Astrocyte of the hippocampus (primary cell): ENCODE measurements at regions not wholly inside any gene's neighbourhood (a gene's known extent, or its start where the extent isn't known, plus 50 kb on each side); places are given as distances from the start of the nearest gene placed in this dataset.
"Not testable (repeated sequence)": the region's sequence is repeated elsewhere in the genome, so short reads cannot be mapped to it uniquely, and the experiment has no call there.

Experiments used
- DNase-seq: peaks from one replicate; pipeline ENCODE4 v3.0.0; 2011; ENCODE audit warnings: low read depth, low spot score

DNA sequence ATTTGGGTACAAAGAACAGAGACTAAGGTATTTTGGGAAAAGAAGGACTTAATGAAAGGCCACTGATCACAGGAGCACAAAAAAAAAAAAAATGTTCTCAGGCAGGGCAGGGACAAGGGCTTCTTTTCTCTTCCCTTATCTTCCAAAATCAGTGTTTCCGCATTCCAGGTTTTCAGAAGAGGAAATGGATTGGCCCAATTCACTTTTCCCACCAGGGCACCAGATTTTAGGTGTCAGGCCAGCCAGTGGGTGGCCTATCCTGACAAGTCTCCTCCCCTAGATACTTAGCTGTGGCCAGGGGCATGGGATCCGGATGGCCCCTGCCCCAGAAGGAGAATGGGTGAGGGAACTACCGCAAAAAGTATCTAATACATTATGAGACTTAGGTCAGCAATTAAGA lies 88.9 kb upstream of the WAC start:
- DNase-seq = no peak

DNA sequence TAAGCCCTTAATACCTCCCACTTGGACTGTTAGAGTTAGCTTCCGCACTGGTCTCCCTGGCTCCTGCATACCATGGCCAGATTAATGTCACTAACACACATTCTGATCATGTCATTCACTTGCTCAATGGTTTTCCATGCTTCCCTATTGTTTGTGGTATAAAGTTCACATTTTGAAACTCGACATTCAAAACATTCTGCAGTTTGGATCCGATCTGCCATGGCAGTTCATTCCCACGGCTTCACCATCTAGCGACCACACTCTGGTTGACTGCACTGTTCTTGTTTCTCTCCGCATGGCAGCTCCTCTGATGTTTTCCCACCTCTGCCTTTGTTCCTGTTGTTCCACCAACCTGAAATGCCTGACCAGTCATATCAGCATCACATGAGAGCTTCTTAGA lies 87.4 kb upstream of the WAC start:
- DNase-seq = no peak

DNA sequence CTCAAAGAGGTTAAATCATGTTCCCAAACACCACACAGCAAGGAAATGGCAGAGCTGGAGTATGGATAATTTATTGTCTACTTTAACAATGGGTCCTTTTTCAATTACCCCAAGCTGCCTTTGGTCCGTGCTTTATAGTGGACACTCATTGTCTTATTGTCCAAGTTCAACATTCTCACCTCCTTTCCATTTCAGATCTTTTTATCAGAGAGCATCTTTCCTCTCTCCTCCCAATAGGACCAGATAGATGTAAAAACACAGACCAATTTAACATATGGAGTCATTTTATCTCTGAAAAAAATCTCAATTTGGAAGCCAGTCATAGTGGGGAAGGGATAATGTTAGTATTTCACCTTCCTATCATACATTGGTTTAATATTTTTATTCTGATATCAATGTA lies 83.5 kb upstream of the WAC start:
- no peak for DNase-seq

DNA sequence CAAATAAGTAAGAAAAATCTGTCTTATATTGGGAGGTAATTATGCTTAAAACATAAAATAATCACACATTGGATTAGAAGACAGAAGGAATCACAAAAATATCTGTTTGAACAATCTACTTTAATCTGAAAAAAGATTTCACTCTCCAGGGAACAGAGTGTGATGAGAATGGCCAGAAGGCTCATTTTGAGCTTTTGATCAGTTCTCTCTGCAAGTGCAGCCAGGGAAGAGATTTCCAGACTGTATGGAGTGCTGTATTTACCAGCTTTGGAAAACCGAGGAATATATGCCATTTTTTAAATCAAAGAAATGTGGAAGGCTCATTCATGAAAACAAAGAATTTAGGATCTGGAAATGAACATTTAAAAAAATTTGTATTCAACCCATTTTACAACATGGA lies 83.0 kb upstream of the WAC start:
- DNase-seq = no peak

DNA sequence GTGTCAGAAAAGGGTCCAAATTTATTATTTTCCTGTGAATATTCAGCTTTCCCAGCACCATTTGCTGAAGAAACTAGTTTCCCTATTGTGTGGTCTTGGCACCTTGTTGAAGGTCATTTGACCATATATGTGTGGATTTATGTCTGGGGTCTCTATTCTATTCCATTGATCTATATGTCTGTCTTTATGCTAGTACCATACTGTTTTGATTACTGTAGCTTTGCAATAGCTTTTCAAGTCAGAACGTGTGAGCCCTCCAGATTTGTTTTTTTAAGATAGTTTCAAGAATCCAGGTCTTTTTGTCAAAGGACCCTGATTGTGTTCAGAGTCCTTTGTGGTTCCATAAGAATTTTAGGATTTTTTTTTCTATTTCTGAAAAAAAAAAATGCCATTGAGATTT lies 79.0 kb upstream of the WAC start:
- DNase-seq = no peak

DNA sequence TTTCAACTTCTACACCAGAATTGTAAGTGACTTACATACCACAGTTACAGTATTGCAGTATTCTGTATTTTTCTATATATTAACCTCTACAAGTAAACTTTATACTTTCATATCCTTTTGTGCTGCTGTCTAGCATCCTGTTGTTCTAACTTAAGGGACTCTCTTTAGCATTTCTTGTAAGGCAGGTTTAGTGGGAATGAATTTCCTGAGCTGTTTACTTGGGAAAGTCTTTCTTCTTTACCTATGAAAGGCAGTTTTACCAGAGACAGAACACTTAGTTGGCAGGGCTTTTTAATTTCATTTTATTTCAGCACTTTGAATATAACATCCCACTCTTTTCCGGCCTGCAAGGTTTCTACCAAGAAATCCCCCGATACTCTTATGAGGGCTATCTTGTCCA lies 75.8 kb upstream of the WAC start:
- DNase-seq = no peak

DNA sequence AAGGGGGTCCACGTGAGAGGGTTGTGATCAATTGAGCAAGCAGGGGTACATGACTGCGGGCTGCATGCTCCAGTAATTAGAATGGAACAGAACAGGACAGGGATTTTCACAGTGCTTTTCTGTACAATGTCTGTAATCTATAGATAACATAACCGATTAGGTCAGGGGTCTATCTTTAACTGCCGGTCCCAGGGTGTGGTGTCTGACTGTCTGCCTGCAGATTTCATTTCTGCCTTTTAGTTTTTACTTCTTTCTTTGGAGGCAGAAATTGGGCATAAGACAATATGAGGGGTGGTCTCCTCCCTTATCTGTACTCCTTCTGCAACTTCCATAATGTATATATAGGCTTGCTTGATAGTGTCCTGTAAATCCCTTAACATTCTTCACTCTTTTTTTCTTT lies 75.0 kb upstream of the WAC start:
- not testable (repeated sequence) for DNase-seq

DNA sequence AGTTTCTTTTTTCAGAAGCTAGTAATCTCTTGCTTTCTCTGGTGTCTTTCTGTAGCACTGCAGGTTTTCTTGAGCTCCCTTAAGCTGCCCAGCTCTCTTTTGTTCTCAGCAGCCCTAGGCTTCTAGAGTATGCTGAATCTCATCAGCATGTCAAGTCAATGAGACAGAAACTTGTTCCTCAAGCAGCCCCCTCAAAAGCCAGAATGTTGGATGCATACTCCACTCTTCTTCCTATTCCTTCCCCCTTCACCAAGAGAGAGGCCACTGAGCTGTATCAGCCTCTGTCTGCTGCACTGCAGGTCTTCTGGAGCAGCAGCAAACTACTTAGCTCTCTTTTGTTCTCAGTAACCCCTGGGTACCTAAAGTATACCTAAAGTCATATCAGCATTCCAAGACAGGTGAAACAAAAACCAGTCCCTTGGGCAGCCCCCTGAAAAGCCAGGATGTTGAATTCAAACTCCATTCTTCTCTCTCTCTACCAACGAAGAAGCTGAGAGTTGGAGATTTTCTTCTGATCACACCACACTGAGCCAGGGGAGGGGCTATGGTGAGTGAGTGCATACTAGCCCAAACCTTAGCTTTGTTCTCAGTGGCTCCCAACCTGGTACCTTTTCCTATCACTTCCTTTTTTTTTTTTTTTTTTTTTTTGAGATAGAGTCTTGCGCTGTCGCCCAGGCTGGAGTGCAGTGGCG lies 73.3 kb upstream of the WAC start:
- DNase-seq = no peak

DNA sequence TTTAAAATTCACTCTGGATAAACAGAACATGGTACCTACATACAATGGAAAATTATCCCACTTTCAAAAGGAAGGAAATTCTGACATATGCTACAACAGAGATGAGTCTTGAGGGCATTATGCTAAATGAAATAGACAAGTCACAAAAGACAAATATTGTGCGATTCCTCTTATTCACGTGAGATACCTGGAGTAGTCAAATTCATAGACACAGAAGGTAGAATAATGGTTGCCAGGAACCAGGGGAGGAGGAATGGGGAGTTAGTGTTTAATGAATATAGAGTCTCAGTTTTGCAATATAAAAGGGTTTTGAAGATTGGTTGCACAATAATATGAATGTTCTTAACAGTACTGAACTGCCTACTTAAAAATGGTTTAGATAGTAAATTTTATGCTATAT lies 69.8 kb upstream of the WAC start:
- no peak for DNase-seq

DNA sequence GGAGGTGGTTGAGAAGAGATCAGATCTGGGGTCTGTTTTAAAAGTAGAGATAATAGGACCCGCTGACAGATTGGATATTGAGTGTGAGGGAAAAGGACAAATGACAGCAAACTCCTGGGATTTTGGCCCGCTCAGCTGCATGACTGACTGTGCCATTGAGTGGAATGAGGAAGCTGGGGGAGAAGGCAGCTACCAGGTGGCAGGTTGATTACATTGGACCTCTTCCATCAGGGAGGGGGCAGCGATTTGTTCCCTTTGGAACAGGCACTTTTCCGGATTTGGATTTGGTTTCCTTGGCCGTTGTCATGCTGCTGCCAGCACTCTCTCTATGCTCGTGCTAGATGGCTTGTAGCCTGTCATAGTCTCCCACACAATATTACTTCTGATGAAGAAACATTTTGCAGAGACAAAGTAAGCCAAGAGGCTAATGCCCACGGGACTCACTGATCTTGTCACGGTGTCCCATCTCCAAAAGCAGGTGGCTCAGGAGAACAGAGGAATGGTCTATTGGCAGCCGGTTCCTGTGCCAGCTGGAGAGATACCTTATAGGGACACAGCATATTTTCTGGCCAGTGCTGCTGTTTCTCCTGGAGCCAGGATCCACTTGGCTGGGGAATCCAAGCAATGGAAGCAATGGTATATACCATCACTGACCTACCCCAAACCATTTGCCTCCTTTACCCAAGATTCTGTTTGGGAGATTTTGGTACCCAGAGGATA lies 69.1 kb upstream of the WAC start:
- no peak for DNase-seq

DNA sequence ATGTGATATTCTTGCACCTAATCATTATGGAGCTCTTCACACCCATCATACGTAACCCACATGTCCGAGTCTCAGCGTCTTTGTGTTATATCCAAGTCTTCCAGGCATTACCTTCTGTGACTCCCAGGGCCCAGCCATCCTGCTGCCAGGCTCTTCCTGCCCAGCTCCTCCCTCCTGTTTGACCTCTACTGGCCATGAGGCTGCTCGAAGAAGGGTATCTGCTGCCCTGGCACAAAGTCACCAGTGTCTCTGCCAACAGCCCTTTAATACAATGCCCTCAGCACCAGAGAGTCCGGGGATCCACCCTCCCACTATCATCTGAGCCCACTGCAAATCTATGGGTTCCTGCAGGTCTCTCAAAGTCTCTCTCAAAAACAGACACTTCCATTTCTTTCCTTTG lies 65.3 kb upstream of the WAC start:
- no peak for DNase-seq

DNA sequence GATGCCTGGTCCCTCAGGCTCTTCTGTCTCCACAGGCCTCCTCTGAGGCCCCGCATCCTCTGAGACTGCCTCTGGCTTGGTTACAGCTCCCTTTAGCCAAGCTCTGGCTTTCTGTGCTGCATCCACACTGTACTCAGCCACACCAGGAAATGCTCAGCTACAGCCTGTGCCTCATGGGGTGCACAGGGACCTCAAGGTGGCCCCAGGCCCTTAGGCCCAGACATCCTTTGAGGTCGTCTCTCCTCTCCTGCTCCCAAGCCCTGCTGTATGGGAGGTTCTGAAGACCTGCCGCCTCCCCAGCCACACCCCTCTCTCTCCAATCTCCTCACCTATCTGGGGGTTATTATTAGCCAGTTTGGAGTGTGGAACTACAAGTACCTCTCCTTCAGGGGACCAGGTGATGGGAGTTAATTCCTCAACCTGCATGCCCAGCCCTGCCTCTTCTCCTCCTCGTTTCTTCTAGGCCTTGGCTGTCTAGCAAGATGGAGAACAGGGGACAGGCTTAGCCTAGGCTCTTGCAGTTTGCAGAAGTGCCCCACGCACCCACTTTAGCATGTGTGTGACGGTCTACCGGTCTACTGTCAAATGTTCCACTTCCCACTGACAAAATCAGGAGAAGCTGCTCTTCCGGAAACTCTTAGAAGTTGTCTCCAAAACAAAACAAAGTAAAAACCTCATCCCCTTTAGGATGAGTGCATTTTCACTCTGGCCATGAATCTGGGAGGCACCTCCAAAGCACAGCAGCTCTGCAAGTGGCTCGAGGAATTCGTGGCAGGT lies 64.0 kb upstream of the WAC start:
- no peak for DNase-seq

DNA sequence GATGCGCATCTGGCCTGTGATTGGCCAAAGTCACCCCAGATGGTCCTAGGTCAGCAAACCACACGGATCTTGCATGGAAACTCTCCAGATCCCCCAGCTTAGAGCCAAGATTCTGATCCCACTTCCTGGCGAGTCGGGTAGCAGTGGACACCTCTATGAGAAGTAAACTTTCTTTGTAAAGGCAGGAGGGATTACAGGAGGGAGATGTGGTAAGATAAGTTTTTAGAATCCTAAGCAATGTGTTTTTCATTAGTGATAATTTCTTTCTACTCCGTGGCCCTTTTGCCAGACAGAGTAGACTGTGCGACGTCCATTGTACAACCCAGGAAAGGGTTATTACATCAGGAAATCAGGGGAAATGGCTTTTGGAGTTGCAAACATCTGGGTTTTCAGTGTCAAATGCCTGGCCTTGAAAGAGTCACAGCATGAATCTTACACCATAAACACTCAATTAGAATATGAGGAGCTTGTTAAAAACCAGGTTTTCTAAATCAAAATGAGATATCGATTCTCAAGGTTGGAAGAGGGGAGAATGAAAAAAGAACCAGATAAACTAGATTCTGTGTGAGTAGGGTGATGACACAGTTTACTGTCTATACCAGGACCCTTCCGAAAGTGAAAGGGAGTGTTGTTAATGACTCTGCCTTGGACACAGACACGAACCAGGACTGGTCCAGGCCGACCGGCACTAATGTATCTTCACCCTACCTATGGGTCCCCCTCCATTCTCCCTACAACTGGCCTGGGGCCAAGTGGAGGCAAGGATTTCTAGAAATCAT lies 61.9 kb upstream of the WAC start:
- DNase-seq = no peak

DNA sequence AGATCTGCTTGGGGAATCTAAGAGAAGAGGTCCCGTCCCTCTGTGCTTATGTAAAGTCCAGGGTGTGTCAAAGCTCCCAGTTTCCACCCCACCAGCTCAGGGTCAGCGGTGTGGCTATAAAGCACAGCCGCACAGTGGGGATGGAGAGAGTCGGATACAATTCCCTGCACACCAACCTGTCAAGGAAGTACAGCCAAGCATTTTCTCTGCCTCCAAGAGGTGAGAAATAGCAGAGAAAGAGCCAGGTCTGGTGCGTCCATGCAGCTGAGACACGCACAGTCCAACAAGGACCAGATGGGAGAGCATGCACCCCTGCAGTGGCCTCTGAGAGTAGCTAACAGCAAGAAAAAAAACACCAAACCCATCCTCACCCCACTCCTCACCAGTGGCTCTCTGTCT lies 61.3 kb upstream of the WAC start:
- no peak for DNase-seq

DNA sequence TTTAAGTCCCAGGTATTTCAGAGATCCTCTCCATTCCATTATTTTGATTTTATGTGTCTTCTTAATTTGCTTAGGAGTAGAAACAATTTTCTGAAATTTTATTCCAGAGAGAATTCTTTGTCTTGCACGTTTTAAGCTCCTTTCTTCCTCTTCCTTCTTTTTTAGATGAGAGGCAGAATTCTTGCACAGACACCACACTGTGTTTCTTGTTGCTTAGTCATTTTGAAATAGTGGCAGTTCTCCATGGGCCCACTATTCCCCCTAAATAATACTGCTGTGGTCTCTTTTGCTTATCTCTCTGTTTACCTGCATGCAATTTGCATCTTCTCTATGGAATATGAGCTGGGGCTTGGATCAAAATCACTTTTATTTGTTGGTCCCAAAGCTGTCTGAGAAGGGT lies 54.3 kb upstream of the WAC start:
- no peak for DNase-seq

DNA sequence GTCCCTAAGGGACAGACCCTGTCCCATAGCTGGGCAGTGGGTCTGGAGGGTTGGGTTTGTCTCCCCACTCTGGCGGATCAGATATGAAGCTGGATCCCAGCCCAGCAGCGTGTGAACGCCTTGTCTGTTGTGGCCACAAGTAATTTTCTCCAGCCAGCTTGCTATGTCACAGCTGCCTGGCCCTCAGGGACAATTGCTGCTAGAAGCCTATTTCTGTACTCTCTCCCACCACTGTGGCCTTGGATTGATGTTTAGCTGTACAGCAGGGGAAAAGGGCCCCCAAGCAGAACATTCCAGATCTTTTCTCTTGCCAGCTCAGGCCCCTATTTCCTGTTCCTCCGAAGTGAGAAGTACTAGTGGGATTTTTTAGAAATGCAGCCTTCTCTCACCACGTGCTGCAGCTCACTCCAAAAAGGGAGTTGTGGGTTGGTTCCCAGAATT lies 53.5 kb upstream of the WAC start:
- DNase-seq = peak; percentile 3

DNA sequence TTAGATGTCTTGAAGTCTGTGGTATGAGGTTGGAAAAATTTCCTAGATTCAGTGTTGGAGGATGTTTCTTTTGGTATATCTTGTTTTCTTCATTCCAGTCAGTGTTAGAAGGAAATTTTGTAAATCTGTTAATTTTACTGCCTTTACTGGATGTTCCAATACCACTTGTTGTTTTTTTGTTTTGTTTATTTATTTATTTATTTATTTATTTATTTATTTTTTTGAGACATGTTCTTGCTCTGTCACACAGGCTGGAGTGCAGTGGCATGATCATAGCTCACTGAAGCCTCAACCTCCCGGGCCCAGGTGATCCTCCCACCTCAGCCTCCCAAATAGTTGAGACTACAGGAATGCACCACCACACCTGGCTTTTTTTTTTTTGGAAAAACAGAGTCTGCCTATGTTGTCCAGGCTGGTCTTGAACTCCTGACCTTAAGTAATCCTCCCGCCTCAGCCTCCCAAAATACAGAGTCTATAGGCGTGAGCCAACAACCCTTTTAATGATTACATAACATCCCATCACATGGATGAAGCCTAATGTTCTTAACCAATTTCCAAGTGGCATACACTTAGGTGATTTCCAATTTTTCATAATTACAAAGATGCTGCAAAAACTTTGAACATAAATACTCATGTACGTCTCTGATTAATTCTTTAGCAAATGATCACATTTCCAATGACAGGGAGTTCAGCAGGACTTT lies 52.8 kb upstream of the WAC start:
- DNase-seq = no peak

DNA sequence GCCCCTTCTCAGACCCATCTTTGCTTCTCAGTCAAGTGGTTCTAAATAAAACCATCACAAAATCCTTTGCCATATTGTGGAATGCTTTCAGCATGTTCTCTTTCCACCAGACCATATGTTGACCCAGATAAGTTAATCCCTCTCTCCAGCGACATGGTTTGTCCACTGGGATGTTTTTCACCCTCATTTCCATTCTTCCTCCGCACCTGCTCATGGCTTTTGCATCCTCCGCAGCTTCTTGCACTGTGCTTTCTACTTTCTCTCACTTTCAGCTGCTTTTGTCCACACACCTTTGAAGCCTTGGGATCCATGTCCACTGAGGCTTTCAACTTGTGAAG lies 52.3 kb upstream of the WAC start:
- DNase-seq = no peak

DNA sequence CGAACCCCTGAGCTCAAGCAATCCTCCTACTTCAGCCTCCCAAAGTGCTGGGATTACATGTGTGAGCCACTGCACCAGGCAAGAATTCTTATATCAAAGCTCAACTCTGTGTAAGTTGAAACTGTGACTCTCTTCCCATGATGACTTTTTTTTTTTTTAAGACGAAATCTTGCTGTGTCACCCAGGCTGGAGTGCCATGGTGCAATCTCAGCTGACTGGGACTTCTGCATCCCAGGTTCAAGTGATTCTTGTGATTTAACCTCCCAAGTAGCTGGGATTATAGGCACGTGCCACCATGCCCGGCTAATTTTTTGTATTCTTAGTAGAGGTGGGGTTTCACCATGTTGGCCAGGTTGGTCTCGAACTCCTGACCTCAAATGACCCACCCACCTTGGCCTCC lies 51.6 kb upstream of the WAC start:
- DNase-seq = not testable (repeated sequence)

DNA sequence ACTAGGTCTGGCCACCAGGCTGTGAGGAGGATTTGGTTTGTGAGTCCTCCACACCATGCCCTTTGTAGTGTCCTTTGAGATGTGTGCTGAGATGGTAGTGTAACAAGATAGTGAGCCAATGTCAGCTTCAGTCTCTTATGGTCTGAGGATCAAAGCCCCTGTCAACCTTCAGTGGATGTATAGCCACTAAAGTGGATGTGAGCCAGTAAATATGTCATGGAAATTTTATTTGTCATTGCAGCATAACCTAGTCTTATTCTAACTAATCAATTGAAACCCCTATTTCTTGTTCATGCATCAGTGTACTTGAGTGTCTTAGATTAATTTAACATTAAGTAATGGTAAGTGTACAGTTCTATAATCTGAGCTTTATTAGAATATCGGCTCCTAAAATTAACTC lies 51.0 kb upstream of the WAC start:
- DNase-seq = no peak
